GM19452 (cell line): ENCODE measurements at regions not wholly inside any gene's neighbourhood (a gene's known extent, or its start where the extent isn't known, plus 50 kb on each side); places are given as distances from the start of the nearest gene placed in this dataset.
"Not testable (repeated sequence)": the region's sequence is repeated elsewhere in the genome, so short reads cannot be mapped to it uniquely, and the experiment has no call there.

Experiments
- ATAC-seq: cut with Tn5 transposase; IDR thresholded peaks from one replicate; pipeline ENCODE4 v1.9.1; 2021; ENCODE audit not compliant: unreplicated experiment

DNA sequence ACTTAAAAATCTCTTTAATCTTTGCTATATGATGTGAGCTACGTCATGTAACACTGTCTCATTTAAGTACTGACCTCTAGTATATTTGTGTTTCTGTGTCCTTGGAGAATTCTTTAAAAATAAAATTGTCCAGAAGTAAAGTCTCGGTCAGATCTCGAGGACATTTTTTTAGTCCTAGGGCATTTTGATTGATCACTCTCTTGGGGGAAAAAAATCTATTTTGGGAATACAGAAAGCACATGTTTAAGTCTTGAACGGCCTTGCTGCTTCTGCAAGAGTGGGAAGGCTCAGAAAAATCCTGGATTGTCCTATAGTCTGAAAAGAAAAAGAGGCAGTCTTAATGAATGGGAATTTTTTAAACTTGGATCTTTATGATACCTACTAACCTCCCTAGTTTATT is 234.3 kb downstream of the UTRN start:
- no peak for ATAC-seq

DNA sequence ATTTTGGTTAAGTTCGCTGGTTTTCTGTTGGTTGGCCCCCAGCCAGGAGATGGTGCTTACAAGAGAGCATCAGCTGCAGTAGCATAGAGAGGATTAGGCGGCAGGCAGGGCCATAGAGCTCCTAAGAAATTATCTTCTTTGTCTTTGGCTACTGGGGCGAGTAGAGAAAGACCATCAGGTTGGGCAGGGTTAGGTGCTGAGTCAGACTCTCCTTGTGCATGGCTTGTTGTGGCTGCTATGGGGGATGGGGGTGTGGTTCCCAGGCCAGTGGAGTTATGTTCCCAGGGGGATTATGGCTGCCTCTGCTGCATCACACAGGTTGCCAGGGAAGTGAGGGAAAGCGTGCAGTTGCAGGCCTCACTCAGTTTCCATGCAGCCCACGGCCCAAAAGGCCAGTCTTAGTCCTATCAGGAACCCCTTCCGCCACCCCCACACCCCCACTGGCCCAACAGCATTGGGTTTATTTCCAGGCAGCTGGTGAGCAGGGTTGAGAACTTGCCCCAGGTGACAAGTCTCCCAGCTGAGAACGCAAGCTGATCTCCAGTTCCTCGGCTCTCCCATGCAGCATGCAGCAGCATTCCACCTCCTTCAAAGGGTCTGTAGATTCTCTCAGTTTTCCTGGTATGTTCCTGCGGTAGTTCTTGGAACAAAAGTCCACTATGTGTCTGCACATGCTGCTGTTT is 243.7 kb downstream of the UTRN start:
- ATAC-seq, result no peak

DNA sequence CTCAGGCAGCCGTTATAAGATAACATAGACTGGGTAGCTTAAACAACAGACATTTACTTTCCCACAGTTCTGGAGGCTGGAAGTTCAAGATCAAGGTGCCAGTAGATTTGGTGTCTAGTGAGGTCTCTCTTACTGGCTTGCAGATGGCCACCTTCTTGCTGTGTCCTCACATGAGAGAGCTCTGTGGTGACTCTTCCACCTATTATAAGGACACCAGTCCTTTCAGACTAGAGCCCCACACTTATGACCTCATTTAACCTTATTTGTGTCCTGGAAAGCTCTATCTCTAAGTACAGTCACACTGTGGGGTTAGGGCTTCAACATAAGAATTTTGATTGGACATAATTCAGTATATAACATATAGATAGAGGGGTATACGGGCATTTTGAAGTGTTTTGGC is 245.0 kb downstream of the UTRN start:
- ATAC-seq, result no peak

DNA sequence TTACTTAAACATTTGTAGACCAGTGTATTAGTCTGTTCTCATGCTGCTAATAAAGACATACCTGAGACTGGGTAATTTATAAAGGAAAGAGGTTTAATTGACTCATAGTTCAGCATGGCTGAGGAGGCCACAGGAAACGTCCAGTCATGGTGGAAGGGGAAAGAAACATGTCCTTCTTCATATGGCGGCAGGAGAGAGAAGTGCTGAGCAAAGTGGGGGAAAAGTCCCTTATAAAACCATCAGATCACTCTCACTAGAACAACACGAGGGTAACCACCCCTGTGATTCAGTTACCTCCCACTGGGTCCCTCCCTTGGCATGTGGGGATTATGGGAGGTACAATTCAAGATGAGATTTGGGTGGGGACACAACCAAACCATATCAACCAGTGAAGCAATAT is 247.1 kb downstream of the UTRN start:
- ATAC-seq, result not testable (repeated sequence)

DNA sequence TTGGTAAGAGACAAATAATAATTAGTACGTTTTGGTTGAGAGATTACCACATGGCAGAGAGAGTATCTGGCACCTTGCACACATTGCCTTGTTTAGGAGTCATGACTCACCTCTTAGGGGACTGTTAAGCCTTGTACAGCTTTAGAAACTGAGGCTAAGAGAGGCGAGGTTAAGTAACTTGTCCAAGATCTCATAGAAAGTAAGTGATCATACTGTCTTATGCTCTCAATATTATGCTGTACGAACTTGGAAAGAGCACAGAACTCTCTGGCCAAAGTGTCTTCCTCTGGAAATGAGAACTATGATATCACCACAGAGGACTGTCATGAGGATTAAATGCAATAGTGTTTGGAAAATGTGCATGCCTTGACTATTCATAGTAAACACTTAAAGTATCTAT is 249.0 kb downstream of the UTRN start:
- no peak for ATAC-seq

DNA sequence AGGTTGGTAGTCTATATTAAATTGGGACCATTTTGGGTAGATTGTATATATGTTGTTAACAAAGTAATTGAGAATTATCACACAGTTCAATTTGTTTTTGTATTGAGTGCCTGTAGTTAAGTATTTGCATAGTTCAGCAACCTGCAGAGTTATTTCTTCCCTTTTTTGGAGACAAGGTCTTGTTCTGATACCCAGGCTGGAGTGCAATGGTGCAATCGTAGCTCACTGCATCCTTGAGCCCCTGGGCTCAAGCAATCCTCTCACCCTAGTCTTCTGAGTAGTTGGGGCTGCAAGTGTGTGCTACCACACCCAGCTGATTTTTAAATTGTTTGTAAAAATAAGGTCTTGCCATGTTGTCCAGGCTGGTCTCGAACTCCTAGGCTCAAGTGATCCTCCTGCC is 250.5 kb downstream of the UTRN start:
- no peak for ATAC-seq

DNA sequence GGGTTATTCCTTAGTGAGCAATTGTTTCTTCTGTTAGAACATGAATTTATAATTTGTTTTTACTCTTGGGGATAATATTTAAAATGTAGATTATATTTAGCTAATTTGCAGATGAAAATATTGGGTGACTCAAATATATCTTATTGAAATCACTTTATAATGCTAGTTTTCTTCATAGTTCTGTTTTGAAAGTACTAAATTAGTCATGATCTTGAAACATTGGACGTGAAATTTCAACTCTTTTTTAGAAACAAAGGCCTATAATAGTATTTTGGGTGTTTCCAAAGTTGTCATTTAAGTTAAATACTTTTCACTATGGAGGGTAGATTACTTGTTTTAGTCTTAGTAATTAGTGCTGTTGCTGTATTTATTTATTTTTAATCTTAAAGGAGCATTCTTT is 250.9 kb downstream of the UTRN start:
- no peak for ATAC-seq

DNA sequence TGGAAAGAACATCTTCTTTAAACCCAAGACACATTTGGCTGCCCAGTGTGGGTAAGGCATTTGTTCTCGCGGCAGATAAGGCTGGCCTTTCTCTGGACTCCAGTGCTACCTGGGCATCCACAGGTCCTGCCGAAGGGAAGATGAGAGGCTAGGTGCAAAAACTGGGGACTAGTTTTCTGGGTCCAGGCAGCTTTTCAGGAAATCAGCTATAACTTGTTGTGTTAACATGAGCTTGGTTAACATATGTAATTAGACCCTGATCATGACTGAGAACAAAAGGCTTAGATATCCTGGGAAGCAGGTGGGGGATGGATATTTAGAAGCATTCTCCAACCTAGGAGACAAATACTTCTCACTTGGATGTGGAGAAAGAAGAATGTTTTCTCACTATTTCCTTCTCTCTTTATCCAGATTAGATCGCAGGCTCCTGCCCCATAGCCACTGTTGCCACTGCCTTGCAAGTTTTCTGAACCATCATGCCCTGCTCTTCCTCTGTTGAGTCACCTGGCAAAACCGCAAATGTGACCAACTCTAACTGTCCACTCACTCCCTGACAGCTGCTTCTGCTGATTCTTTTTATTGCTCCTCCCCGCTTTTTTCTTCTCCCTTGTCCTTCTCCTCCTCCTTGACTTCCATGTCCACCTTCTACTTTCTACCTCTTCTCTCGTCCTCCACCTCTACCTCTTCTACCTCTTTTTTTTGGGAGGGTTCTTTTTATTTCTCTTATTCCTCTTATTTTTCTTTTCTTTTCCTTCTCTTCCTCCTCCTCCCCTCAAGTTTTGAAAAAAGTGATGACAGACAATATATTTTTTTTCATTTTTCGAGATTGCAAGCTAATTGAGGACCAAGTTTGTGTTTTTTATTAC is 258.1 kb downstream of the UTRN start:
- ATAC-seq, result no peak

DNA sequence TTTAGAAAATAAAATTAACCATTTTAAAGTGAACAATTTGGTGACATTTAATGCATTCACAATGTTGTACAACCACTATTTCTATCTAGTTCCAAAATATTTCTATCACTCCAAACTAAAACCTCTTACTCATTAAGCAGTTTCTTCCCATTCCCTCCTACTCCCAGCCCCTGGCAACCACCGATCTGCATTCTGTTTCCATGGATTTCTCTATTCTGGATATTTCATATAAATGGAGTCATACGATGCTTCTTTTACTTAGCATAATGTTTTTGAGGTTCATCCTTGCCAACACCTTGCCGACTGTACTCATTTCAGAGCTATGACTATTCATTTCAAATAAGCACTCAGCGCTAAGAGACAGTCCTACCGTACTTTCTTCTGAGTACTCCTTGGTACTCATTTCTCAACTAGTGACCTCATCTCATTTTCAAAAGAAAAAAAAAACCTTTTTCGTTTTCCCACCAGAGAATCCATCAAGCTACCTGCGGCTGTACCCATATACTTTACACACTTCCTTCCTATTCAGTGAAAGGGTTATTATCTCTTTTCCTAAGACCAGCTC is 259.2 kb downstream of the UTRN start:
- ATAC-seq, result no peak

DNA sequence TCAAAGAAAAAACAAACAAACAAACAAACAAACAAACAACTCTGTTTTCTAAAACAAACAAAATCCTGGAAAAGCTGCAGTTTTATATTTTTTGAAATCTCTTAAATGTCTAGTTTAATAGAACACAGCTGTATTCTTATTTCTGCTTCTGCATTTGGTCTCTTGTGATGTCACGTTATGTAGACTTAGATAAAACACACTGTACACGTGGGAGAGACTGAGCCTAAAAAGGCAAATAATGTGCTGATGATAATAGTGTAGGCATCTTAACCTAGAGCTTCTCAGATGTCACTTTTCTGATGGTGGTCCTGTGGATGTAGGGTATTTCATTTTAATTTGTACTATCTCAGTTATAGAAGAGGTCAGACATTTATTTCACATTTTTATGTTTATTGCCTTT is 261.7 kb downstream of the UTRN start:
- ATAC-seq, result no peak

DNA sequence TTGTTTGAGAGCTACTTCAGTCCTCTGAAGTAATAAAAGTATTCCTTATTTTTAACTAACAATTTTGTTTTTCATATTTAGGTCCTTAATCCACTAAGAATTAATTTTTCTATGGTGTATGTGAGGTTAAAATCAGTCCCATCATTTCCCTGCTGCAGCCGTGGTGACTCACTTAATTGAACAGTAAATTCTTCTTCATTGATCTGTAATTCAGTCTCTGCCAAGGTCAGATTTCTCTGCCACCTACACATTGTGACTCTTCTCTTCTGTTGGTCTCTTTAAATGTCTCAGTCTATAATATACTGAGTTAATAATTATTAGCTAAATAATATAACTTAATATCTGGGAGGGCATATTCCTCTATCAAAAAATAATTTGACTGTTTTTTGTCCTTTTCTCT is 262.3 kb downstream of the UTRN start:
- ATAC-seq, result no peak

DNA sequence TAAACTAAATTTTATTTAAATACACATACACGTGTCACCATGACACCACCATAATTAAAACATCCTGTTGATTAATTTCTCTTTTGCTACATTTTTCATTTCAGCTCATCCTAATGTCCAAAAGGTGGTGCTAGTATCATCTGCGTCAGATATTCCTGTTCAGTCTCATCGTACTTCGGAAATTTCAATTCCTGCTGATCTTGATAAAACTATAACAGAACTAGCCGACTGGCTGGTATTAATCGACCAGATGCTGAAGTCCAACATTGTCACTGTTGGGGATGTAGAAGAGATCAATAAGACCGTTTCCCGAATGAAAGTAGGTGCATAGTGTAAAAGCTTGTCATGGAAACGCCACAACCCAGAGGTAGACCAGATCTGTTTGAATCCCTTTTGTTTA is 263.4 kb downstream of the UTRN start:
- no peak for ATAC-seq

DNA sequence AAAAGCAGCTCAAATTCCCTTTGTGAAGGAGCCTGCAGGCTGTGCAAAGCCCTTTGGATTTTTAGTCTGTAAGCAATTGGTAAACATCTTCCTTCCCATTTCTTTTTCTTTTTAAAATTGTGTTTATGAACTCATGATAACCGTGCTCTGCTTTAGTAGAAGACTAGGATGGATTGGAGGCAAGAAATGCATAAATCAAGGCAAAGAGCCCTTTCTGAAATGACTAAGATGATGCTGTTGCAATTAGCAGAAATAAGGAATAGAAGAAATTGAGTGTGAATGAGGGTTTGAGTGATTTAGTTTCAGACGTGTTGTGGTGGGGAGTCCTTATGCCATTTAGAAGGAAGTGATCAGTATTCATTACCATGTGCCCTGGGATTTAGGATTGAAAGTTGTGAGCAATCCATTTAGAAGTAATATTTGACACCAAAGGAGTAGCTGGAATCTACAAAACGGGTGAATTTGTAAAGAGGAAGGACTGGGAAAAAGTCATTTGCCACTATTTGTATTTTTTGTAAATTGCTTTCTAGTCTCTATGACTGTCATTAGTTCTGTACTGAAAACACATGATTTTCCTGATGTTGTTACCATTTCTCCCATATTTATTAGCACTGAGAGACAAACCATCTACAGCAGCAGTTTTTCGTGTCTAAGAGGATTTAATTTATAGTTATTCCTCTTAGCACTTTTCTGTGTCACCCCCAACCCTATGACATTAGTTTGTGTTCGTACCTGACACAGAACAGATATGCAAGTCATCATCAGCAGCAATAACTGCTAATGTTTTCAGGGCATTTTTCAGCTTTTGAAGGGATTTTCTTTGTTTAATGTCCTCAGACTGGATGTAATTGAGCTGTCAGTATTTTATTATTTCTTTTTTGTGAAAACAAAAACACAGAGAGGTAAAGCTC is 265.0 kb downstream of the UTRN start:
- no peak for ATAC-seq

DNA sequence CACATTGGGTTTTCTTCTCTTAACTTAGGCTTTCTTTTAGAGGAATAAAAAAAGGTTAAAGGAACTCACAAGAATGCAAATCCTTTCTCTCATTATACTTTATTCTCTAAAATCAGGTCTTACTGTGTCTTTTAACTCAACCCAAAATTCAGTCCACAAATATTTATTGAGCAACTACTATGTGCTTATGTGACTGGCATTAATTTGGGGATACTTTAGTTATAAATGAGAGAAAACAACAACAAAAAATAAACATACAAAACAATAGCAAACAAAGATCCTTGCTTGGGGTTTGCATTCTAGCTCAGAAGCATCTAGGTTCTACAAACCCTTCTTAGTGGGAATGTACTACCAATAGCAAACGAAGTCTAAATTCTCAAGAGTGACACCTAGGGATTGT is 266.2 kb downstream of the UTRN start:
- ATAC-seq, result no peak

DNA sequence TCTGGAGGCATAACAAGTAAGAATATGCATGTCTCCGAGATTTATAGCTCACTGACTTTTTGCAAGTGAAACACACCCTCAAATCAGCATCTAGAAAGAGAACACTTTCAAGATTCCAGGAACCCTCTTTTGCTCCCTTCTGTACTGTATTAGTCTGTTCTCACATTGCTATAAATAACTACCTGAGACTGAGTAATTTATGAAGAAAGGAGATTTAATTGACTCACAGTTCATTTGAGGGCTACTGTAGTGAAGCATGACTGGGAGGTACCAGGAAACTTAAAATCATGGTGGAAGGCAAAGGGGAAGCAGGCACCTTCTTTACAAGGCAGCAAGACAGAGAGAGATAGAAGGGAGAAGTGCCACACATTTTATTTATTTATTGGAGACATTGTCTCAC is 269.9 kb downstream of the UTRN start:
- no peak for ATAC-seq

DNA sequence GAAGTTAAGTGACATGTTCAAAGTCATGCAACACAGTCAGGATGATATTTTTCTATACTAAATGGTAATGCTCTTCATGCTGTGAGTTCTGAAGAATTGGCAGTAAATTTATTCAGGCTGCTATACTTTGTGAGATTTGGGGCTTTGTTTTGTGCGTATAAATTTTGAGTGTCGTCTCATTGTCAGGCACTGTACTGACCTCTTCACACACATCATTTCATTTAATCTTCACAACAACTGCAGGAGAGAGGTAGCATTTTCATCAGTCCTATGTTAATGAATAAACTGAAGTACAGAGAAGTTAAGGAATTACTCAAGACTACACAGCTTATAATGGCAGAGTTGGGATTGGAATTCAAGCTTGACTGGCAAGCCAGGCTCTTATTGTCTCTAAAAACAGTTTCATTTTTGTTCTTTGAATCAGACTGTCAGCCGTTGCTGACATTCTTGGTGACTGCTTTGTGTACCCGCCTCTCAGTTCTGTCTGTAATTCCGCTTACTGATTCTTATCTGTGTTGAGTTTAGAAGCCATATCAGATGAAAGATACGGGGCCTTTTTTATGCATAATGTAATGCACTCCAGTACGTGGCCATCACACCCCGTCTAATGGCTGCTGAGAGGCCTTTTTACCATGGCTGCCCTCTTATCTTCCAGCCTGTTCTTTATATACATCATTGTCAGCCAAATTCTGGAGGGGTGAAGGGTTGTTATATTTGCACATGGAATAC is 274.9 kb downstream of the UTRN start:
- no peak for ATAC-seq

DNA sequence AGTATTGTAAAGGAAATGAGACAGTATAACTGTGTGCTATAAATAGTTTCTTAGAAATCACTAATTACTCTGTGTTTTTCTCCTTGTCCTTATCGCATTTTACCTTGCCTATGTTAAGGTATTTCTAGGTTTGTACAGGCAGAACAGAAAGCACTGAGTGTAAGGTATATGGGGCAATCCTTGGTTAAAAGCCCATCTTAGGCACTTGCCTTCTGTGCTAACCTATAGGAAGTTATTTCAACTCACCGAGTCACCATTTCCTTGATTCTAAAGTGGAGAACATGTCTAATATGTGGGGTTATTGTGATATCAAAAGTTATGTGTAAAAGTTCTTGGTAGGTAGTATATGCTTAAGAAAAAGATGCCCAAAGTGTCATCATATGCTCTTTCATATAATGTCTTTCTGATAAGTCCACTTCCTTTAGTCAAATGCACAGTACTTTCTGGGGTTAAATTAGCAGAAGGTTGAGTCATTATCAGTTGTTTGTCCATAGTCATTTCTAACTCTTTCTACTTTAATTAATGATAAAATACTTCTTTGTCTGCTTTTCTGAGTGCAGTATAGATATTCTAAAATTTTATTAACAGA is 276.4 kb downstream of the UTRN start:
- ATAC-seq, result no peak

DNA sequence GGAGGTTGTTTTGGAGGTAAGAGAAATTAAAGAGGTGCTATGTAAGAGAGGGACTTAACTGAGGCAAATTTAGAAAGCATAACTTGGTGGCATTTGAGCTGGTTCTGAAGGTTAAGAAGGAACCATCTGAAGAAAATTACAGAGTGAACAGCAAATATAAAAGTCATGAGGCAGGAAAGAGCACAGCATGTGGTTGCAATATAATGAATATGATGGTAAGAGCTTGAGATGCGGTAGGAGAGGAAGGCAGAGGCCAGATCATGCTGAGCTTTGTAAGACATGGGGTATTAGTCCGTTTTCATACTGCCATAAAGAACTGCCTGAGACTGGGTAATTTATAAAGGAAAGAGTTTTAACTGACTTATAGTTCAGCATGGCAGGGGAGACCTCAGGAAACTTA is 279.1 kb downstream of the UTRN start:
- no peak for ATAC-seq

DNA sequence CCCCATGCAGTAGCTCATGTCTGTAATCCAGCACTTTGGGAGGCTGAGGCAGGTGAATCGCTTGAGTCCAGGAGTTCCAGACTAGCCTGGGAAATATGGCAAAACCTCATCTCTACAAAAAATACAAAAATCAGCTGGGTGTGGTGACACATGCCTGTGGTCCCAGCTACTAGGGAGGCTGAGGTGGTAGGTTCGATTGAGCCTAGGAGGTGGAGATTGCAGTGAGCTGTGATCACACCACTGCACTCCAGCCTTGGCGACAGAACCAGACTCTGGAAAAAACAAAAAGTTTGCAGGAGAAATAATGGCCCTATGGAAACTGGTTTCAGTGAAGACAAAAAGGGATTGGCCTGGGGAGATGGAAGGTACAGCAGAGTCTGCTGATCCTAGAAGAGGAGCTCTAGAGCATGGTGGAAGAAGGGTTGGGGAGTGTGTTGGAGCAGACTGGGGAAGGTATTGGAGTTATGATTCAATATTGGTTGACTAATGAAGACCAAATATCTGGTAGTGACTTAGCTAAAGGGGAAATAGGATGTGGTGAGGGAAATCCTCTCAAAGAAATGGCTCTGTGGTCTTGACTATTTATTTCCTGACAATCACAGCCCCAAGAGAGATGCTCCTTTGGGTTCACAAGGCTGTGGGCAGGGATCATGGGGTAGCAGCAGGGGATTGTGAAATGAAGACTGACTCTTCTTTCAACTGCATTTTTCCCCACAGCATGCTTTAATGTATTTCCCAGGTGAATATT is 281.9 kb downstream of the UTRN start:
- ATAC-seq, result no peak

DNA sequence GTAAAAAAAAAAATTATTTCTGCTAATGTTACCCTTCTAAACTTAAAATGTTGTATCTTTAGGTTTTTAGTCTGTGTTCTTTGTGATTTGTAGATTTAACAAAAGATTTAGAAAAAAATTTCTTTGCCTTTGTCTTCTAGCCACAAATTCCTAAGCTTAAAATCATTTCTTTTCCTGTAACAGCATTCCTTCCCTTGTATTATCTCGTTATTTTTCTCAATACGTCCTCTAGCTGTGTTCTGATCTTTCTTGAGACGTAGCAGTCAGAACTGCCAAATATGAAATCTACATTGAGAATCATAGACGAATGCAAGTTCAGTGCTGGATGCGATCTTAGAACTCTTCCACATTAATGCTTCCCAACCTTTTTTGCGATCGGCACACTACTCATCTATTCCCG is 283.1 kb downstream of the UTRN start:
- no peak for ATAC-seq
